GM12865 (cell line): ENCODE measurements at regions not wholly inside any gene's neighbourhood (a gene's known extent, or its start where the extent isn't known, plus 50 kb on each side); places are given as distances from the start of the nearest gene placed in this dataset.

Experiments used
- DNase-seq: peaks from one replicate; pipeline ENCODE4 v3.0.0; 2010; ENCODE audit warnings: low read depth
- H3K4me3 ChIP-seq: 2 replicates; pipeline ENCODE4 v1.5.1; 2011; ENCODE audit warnings: mild to moderate bottlenecking, low read depth, low read length, control low read depth
- TF ChIP-seq, protein P1 (sequence below): IDR thresholded peaks from 2 replicates; pipeline ENCODE4 v1.5.1; 2011; ENCODE audit warnings: low read length, control low read depth, low read depth, inconsistent platforms; ENCODE audit not compliant: insufficient read depth; ENCODE audit errors: missing control alignments

DNA sequence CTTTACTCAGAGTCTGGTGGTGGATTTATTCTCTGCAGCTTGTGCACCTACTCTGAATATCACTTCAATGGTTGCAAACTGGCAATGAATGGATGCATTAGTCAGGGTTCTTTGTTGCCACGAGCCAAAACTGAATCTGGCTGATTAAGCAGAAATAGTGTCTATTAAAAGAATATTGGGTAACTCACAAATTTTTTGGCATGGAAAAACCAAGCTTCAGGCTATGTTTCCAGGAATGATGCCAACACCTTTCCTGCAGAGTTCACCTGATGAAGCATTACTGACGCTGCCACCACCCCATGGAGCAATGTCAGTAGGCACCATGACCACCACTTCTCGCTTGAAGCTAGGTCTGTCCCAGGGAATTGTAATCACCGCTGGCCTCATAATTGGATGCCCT, 597.8 kb upstream of the SLC10A2 start:
- DNase-seq, result no peak
- TF ChIP-seq, protein P1, sequence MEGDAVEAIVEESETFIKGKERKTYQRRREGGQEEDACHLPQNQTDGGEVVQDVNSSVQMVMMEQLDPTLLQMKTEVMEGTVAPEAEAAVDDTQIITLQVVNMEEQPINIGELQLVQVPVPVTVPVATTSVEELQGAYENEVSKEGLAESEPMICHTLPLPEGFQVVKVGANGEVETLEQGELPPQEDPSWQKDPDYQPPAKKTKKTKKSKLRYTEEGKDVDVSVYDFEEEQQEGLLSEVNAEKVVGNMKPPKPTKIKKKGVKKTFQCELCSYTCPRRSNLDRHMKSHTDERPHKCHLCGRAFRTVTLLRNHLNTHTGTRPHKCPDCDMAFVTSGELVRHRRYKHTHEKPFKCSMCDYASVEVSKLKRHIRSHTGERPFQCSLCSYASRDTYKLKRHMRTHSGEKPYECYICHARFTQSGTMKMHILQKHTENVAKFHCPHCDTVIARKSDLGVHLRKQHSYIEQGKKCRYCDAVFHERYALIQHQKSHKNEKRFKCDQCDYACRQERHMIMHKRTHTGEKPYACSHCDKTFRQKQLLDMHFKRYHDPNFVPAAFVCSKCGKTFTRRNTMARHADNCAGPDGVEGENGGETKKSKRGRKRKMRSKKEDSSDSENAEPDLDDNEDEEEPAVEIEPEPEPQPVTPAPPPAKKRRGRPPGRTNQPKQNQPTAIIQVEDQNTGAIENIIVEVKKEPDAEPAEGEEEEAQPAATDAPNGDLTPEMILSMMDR, result no peak
- no peak overlapping the region for H3K4me3 ChIP-seq

- H3K4me3 ChIP-seq, result no peak overlapping the region
- TF ChIP-seq, protein P1, result no peak
- no peak for DNase-seq
Measured at GRCh38 chr13:103656311-103656710, 590.1 kb upstream of the SLC10A2 start.

GRCh38 chr13:103640606-103641005, 574.4 kb upstream of the SLC10A2 start:
- no peak overlapping the region for H3K4me3 ChIP-seq
- DNase-seq, result no peak
- TF ChIP-seq, protein P1, result no peak

GRCh38 chr13:103639326-103639725, 573.1 kb upstream of the SLC10A2 start:
- no peak for DNase-seq
- no peak overlapping the region for H3K4me3 ChIP-seq
- TF ChIP-seq, protein P1, result no peak

DNA sequence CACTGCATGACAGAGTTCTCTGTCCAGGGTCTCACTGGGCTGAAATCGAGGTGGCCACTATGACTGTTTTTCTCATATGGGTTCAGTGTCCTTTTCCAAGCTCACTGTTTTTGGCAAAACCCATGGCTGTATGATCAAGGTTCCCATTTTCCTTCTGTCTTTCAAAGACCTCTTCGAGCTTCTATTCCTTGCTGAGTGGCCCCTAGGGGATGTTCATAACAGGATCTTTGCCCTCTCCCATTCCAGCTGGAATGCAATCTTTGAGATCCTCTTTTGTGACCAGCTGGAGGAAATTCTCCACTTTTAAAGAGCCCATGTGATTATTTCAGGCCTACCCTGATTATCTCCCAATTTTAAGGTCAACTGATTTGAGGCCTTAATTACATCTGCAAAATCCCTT, 572.5 kb upstream of the SLC10A2 start:
- DNase-seq, result no peak
- TF ChIP-seq, protein P1, result no peak
- no peak overlapping the region for H3K4me3 ChIP-seq

- TF ChIP-seq, protein P1, result no peak
- H3K4me3 ChIP-seq, result no peak overlapping the region
- DNase-seq, result no peak
Measured at GRCh38 chr13:103634066-103634465, 567.8 kb upstream of the SLC10A2 start.

GRCh38 chr13:103625194-103625593, 559.0 kb upstream of the SLC10A2 start:
- TF ChIP-seq, protein P1, result no peak
- no peak overlapping the region for H3K4me3 ChIP-seq
- no peak for DNase-seq
